ENCODE measurements at regions not wholly inside any gene's neighbourhood (a gene's known extent, or its start where the extent isn't known, plus 50 kb on each side); places are given as distances from the start of the nearest gene placed in this dataset.
"Not testable (repeated sequence)": the region's sequence is repeated elsewhere in the genome, so short reads cannot be mapped to it uniquely, and the experiment has no call there.

- no peak for DNase-seq (ENCODE audit: low read depth)
Observed at GRCh38 chr16:60681043-60681442, 1355.2 kb downstream of the CDH8 start.

GRCh38 chr16:60675022-60675421, 1361.2 kb downstream of the CDH8 start:
- DNase-seq (ENCODE audit: low read depth), result no peak

DNA sequence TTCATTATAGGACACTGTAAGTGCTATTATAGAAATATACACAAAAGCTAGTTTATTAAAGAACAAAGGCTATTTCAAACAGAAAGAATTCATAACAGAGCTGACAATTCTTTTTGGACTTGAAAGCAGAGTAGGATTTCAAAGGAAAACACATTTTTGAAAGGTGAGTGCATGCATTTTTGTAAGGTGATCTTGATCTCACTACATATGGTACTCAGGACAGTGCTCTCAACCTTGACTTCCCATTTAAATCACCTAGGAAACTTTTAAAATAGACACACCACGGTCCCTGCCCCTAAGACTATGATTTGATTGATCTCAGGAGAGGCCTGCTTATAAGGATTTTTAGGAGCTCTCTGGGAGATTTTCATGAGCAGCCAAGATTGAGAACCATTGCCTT, 1362.0 kb downstream of the CDH8 start:
- DNase-seq (ENCODE audit: low read depth), result no peak

DNA sequence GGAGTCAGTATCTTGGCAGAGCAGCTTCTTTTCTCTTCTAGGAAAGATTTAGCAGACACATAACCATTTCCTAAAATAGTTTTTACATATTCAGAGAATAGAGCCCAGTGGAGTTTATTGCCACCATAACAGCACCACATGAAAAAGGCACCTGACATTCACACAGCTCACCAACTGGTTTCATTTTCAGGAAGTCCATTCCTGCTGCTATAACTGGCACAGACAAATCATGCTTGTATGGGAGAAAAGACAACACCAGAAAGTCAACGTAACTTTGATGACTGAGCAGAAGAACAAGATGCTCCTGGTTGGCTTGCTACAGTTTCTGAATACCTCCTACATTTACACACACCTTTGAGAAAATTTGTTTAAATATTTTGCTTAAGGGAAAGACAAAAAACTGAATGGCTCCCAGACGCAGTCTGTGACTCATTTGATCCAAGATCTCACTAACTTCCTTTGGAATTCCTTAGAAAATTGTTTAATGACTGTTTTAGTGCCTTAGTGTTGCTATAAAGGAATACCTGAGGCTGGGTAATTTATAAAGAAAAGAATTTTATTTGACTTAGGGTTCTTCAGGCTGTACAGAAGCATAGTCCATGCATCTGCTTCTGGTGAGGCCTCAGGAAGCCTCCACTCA, 1380.6 kb downstream of the CDH8 start:
- no peak for DNase-seq (ENCODE audit: low read depth)

DNA sequence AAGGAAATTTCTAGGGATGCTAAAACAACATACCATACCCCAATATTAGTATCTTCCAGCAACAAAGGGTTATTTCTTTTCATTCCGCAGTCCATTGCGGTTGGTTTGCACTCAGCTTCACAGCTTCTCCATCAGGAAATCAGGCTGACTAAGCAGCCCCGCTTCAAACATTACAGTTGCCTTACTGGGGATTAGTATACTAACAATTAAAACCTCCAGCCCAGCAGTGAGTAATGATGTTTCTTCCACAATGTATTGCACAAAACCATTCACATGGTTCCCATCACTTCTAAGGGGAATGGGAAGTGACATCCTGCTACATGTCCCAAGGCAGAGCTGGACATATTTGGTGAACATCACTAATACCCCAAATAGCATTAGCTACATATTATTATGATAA, 1384.9 kb downstream of the CDH8 start:
- no peak for DNase-seq (ENCODE audit: low read depth)

DNA sequence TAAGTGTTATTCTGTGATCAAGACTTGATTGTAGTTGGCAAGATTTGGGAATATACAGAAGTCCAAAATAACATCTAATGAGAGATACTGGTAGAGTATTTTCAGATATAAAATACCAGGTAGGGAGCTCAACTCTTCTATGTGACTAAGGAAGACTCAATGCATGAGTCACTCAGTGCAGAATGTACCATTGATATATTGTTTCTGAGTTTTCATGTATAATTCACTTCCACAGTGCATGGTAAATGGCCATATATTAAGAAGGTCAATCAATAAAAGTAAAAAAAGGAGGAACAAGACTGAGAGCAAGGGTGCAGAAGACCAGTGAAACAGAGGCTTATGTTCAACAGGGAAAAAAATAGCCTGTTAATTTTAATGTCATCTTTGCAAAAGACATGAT, 1387.9 kb downstream of the CDH8 start:
- no peak for DNase-seq (ENCODE audit: low read depth)

- DNase-seq (ENCODE audit: low read depth), result not testable (repeated sequence)
Observed at GRCh38 chr16:60647388-60647787, 1388.8 kb downstream of the CDH8 start.

DNA sequence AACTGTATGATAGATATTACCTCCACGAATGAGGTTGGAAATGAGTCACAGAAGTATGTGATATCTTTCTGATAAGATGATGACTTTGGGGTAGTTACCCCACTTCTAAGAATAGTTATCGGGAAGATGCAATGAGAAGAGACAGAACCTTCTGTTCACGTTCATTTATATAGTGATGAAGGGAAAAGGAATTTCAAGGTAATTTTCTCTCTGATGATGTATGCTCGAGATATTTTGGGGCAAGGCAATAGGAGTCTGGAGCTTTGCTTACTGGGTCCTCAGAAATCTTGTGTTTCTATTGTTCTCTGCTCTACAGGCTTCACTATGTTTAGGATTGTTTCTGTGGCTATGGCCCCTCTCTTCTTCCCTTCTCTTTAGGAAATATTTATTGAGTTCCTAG, 1389.6 kb downstream of the CDH8 start:
- no peak for DNase-seq (ENCODE audit: low read depth)

DNA sequence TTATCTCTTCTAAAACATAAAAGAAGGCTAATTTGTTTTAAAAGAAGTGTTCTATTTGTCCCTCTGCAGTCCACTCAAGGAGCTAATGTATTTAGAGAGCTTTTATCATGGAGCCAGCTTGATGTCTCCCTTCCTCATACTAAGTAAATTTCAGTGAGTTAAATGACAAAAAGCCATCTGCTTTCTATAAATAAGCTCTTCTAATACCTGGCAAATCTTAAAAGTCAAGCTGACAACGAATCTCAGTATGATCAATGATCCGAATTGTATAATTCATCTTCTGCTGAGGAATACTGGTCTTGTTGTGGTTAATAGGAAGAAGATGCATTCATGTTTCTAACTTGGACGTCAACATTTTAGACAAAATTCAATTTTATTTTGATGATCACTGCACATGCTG, 1390.7 kb downstream of the CDH8 start:
- no peak for DNase-seq (ENCODE audit: low read depth)

GRCh38 chr16:60642956-60643355, 1393.3 kb downstream of the CDH8 start:
- no peak for DNase-seq (ENCODE audit: low read depth)

DNA sequence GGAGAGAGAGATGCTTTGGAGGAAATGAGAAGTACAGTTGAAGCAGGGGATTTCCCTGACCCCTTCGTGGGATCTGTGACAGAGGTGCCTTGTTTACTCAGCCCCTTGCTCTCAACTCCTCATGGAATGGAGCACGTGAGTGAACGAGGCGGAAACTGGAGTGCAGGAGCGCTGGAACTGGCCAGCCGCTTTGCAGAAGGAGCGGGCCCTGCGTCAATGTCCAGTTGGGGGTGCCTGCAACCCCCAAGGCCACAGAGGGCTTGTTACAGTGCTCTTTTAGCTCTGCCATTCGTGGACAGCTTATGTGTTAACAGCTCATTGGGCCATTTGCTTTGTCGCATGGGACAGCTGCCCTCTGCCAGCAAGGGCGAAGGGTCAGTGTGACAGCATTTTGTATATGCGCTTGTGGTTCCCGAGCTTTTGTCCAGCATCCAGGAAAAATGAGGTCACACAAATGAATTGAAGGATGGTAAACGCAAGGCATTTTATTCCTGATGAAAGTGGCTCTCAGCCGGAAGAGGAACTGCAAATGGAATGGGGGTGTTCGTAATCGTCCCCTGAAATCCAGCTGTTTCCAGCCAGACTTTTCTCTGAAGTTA, 1395.1 kb downstream of the CDH8 start:
- no peak for DNase-seq (ENCODE audit: low read depth)

DNA sequence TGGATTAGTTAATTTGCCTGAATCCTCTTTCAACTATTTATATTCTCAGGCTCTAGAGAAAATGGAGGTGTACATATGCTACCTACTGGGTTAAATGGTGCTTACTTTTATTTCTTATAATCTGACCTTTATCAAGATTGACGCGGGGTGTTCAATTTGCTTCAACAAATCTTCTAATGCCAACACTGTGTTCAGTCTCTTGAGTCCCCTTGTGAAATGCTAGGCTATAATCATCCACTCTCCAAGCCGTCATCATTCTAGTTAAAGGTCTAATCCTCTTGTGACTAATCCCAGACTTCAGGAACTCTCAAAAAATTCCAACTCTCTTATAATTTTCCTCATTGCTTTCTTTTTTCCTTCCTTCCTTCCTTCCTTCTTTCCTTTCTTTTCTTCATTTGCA, 1396.2 kb downstream of the CDH8 start:
- no peak for DNase-seq (ENCODE audit: low read depth)

DNA sequence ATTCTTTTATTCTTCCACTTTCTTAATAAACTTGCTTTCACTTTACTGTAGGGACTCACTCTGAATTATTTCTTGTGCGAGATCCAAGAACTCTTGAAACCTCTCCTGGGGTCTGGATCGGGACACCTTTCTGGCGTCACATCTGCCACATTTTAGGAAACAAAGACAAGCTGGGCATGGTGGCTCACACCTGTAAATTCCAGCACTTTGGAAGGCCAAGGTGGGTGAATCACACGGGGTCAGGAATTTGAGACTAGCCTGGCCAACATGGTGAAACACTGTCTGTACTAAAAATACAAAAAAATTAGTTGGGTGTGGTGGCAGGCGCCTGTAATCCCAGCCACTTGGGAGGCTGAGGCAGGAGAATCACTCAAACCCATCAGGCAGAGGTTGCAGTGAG, 1399.6 kb downstream of the CDH8 start:
- DNase-seq (ENCODE audit: low read depth), result not testable (repeated sequence)

DNA sequence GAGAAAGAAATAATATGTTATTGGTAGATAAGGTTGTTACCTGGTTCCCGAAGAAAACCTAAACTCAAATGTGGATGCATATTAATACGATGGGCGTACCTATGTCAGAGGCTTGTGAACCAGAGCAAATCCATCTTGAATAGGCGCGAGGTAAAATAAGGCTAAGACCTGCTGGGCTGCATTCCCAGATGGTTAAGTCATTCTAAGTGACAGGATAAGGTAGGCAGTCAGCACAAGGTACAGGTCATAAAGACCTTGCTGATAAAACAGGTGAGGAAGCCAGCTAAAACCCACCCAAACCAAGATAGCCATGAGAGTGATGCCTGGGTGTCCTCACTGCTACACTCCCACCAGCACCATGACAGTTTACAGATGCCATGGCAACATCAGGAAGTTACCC, 1400.1 kb downstream of the CDH8 start:
- no peak for DNase-seq (ENCODE audit: low read depth)

DNA sequence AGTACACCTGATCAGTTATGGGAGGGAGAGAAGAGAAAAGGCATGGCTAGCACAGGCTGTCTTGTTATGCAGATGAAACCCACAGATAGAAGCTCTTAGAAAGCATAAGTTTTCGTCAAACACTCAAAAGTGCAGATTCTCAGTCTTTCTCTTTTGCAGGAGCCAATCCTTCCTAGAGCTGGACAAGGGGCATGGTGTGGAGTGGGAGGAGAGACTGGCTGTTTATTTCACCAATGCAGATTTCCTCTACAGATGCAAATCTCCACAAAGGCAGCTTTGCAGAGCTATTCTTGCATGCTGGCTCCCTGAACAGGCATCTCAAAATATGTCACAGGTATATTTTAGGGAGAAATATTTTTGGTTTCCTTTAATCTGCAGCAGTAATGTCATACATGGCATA, 1400.7 kb downstream of the CDH8 start:
- no peak for DNase-seq (ENCODE audit: low read depth)

DNA sequence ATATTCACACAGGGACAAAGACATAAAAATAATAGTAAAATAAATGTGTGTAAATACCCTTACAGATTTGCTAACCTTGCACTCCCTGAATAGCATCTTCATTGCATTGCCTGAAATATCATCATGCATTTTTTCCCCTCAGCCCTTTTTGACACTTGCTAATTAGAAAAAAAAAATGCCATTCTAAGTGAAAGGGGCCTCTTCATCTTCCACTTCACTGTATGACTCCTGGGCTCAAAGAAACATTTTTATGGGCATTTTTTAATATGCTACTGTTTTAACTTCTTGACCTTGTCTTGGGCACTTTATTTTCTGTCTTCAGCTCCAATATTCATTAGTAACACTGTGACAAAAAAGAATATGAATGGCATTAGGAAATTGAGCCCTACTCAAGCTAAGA, 1424.4 kb downstream of the CDH8 start:
- DNase-seq (ENCODE audit: low read depth), result no peak

DNA sequence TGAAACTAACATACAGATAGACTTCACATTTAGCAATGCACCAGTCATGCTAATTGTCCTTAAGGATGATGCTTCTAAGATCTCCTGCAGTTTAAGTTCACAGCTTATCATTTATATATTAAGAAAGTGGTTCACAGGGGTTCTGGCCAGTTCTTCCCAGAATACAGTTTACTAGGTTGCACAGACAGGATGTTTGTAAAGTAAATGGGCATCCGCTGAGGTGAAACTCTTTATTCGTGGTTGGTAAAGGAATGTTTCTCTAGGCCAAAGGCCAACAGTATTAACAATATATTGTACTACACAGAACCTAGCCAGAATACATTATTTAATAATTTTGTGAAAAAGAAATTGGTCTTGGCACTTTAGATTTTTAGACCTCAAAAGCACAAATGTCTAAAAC, 1427.3 kb downstream of the CDH8 start:
- no peak for DNase-seq (ENCODE audit: low read depth)

- DNase-seq (ENCODE audit: low read depth), result not testable (repeated sequence)
Observed at GRCh38 chr16:60605652-60606051, 1430.6 kb downstream of the CDH8 start.

DNA sequence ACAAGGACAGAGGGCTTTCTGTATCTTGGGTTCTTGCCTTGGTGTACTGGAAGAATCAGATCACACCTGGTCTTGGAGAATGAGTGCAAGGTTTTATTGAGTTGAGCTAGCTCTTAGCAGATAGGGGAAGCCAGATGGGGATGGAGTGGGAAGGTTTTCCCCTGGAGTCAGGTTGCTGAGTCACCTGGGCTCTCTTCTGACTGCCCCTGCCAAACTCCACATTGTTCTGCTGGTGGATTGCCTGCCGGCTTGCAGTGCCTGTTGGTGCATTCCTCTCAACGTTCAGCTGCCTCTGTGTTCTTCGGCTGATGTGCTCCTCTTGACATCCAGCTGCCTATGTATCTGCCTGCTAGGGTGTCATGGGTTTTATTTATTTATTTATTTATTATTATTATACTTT, 1431.1 kb downstream of the CDH8 start:
- DNase-seq (ENCODE audit: low read depth), result no peak

- no peak for DNase-seq (ENCODE audit: low read depth)
Observed at GRCh38 chr16:60586493-60586892, 1449.7 kb downstream of the CDH8 start.

DNA sequence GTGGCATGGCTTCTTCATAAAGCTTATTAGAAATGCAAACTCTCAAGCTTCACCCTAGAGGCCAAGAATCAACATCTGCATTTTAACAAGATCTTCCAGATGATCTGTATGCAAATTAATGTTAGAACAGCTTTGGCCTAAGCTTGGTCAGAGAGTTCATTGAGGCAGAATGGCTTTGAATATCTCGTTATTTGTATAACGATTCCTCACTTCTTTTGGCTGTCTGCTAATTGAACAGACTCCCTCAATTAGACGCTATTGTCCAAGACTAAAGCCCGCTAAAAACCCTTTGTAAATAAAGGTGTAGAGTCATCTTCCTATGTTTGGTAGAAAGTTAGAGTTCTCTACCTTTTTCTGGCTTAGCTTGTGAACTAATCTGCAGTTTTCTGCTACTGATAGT, 1453.7 kb downstream of the CDH8 start:
- DNase-seq (ENCODE audit: low read depth), result no peak

DNA sequence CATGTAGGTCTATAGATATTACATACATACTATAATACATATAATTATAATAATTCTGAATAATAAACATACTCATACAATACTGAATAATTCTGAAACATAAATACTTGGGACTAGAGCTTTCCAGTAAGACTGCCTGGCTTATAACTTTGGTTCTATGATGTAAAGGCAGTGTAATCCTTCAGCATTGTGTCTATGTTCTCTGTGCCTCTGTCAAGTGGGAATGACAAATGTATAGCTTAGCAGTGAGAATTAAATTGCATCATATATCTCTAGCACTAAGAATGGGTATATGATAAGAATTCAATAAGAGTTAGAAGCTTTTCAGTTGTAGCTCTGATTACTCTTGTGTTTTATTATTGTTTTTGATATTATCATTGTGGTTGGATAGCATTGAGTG, 1469.3 kb downstream of the CDH8 start:
- DNase-seq (ENCODE audit: low read depth), result no peak

DNA sequence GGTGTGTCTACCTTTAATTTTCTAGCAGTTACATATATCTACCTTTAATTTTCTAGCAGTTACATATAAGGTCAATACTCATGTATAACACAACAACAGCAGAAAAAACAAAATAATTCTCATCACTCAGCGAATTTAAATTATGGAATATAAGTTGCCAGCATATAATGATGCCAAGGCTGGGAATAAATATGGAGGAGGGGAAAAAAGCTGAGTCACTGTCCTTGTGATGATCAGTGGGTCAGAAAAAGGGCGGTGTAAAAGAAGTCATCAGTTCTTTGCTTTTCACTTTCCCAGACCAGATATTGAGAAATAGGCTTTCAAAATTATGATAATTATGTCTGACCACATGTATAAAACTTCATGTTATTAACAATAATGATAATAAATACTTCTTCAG, 1471.7 kb downstream of the CDH8 start:
- no peak for DNase-seq (ENCODE audit: low read depth)

- no peak for DNase-seq (ENCODE audit: low read depth)
Observed at GRCh38 chr16:60563166-60563565, 1473.1 kb downstream of the CDH8 start.

All from activated T-cell treated with anti-CD3 and anti-CD28 coated beads for 48 hours (primary cell).